ENCODE measurements at regions not wholly inside any gene's neighbourhood (a gene's known extent, or its start where the extent isn't known, plus 50 kb on each side); places are given as distances from the start of the nearest gene placed in this dataset.
"Not testable (repeated sequence)": the region's sequence is repeated elsewhere in the genome, so short reads cannot be mapped to it uniquely, and the experiment has no call there.

- DNase-seq (ENCODE audit: low read depth in 4 of 4, low spot score in 3 of 4), result no peak
Observed at GRCh38 chr3:115251509-115251908, 104.4 kb upstream of the ZBTB20 start.

- DNase-seq (ENCODE audit: low read depth in 4 of 4, low spot score in 3 of 4), result no peak
Observed at GRCh38 chr3:115252679-115253078, 105.6 kb upstream of the ZBTB20 start.

GRCh38 chr3:115254492-115255196 is 107.6 kb upstream of the ZBTB20 start:
- DNase-seq (ENCODE audit: low read depth in 4 of 4, low spot score in 3 of 4), result no peak

GRCh38 chr3:115255197-115255585 is 108.1 kb upstream of the ZBTB20 start:
- DNase-seq (ENCODE audit: low read depth in 4 of 4, low spot score in 3 of 4), result no peak

- no peak for DNase-seq (ENCODE audit: low read depth in 4 of 4, low spot score in 3 of 4)
Observed at GRCh38 chr3:115270849-115271248, 123.8 kb upstream of the ZBTB20 start.

- DNase-seq (ENCODE audit: low read depth in 4 of 4, low spot score in 3 of 4), result no peak
Observed at GRCh38 chr3:115272036-115272824, 125.1 kb upstream of the ZBTB20 start.

- DNase-seq (ENCODE audit: low read depth in 4 of 4, low spot score in 3 of 4), result no peak
Observed at GRCh38 chr3:115275896-115276295, 128.8 kb upstream of the ZBTB20 start.

- no peak for DNase-seq (ENCODE audit: low read depth in 4 of 4, low spot score in 3 of 4)
Observed at GRCh38 chr3:115279939-115280338, 132.9 kb upstream of the ZBTB20 start.

GRCh38 chr3:115280506-115280905 is 133.4 kb upstream of the ZBTB20 start:
- no peak for DNase-seq (ENCODE audit: low read depth in 4 of 4, low spot score in 3 of 4)

GRCh38 chr3:115281697-115282675 is 134.9 kb upstream of the ZBTB20 start:
- no peak for DNase-seq (ENCODE audit: low read depth in 4 of 4, low spot score in 3 of 4)

- peak in 3 of 4 donors; percentile 2 to 21 (median 8) for DNase-seq (ENCODE audit: low read depth in 4 of 4, low spot score in 3 of 4)
Observed at GRCh38 chr3:115284980-115285379, 137.9 kb upstream of the ZBTB20 start.

- DNase-seq (ENCODE audit: low read depth in 4 of 4, low spot score in 3 of 4), result no peak
Observed at GRCh38 chr3:115286529-115287197, 139.6 kb upstream of the ZBTB20 start.

GRCh38 chr3:115287198-115287597 is 140.1 kb upstream of the ZBTB20 start:
- DNase-seq (ENCODE audit: low read depth in 4 of 4, low spot score in 3 of 4), result no peak

- no peak for DNase-seq (ENCODE audit: low read depth in 4 of 4, low spot score in 3 of 4)
Observed at GRCh38 chr3:115292131-115292530, 145.0 kb upstream of the ZBTB20 start.

GRCh38 chr3:115292677-115293165 is 145.6 kb upstream of the ZBTB20 start:
- no peak for DNase-seq (ENCODE audit: low read depth in 4 of 4, low spot score in 3 of 4)

- no peak for DNase-seq (ENCODE audit: low read depth in 4 of 4, low spot score in 3 of 4)
Observed at GRCh38 chr3:115293321-115293720, 146.2 kb upstream of the ZBTB20 start.

- DNase-seq (ENCODE audit: low read depth in 4 of 4, low spot score in 3 of 4), result no peak
Observed at GRCh38 chr3:115301364-115301860, 154.3 kb upstream of the ZBTB20 start.

- not testable (repeated sequence) for DNase-seq (ENCODE audit: low read depth in 4 of 4, low spot score in 3 of 4)
Observed at GRCh38 chr3:115317953-115318352, 170.9 kb upstream of the ZBTB20 start.

- DNase-seq (ENCODE audit: low read depth in 4 of 4, low spot score in 3 of 4), result no peak
Observed at GRCh38 chr3:115321400-115321805, 174.3 kb upstream of the ZBTB20 start.

- no peak for DNase-seq (ENCODE audit: low read depth in 4 of 4, low spot score in 3 of 4)
Observed at GRCh38 chr3:115322901-115323300, 175.8 kb upstream of the ZBTB20 start.
